ENCODE measurements at regions not wholly inside any gene's neighbourhood (a gene's known extent, or its start where the extent isn't known, plus 50 kb on each side); places are given as distances from the start of the nearest gene placed in this dataset.

DNA sequence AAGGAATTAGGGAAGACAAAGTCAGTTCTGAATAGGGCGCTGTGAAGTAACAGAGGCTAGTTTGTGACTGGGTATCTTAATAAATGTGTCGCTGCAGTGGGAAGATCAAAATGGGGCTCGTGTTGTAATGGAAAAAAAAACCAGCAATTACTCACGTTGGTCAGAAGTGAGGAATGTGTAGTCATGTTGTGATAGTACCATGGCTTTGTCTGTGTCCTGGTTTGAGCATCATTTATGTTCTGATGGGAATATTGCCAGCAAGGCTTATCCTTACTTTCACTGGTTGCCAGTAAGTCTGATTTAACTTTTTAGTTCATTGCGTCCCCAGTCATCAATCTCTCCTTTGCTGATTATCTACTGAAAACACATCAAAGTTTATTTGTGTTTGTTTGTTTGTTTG, 467.6 kb downstream of the NYAP2 start (continued):
- TF ChIP-seq, protein P1, sequence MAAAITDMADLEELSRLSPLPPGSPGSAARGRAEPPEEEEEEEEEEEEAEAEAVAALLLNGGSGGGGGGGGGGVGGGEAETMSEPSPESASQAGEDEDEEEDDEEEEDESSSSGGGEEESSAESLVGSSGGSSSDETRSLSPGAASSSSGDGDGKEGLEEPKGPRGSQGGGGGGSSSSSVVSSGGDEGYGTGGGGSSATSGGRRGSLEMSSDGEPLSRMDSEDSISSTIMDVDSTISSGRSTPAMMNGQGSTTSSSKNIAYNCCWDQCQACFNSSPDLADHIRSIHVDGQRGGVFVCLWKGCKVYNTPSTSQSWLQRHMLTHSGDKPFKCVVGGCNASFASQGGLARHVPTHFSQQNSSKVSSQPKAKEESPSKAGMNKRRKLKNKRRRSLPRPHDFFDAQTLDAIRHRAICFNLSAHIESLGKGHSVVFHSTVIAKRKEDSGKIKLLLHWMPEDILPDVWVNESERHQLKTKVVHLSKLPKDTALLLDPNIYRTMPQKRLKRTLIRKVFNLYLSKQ (tag by site-specific recombination; IDR thresholded peaks at IDR 0.05; ENCODE audit: borderline replicate concordance) = no peak
- TF ChIP-seq ZNF335 (tag by site-specific recombination; conservative IDR thresholded peaks at IDR 0.05) (no peak), ZNF426 (tag by site-specific recombination; IDR thresholded peaks at IDR 0.05) (no peak)

DNA sequence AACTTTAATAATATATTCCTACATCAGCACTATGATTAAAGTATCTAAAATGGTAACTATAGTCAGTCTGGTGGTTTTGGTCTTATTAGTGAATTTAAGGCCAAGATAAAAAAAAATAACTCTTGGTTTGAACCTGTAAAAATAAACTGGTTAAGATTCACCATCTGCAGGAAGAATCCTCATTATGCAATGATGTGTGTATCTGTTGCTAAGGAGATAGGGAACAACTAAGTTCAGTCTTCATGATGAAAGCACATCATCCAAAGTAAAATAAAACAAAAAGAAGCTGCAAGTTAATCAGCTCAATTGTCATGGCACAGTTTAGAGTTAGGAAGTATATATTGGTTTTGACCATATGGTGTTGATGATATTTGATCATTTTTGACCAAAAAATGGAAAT, 466.0 kb downstream of the NYAP2 start:
- Histone ChIP-seq H3K4me1 (ENCODE audit: control insufficient read depth, insufficient read depth, low read length) (no peaks in the 10 kb centered on the region), H3K36me3 (ENCODE audit: control insufficient read depth in 2 of 2, insufficient read depth in 1 of 2, low read length in 2 of 2) (no peaks in the 10 kb centered on the region), H3K9me3 (ENCODE audit: control insufficient read depth, insufficient read depth, low read depth, low read length) (no peaks in the 10 kb centered on the region), H3K4me3 (ENCODE audit: low read depth, low read length) (no peak overlapping the region), H3K27ac (ENCODE audit: extremely low read depth, low read depth, low read length) (no peak overlapping the region)
- ChIA-PET CTCF (no interaction called here), POLR2A (no interaction called here)
- TF ChIP-seq ZNF404 (tag by site-specific recombination; IDR thresholded peaks at IDR 0.05) (no peak), ZNF121 (tag by site-specific recombination; IDR thresholded peaks at IDR 0.05) (no peak), YY2 (tag by site-specific recombination; IDR thresholded peaks at IDR 0.05) (no peak), ZNF549 (tag by site-specific recombination; IDR thresholded peaks at IDR 0.05) (no peak), ZNF791 (tag by site-specific recombination; IDR thresholded peaks at IDR 0.05) (no peak), OVOL3 (tag by site-specific recombination; IDR thresholded peaks at IDR 0.05) (no peak), ZNF701 (tag by site-specific recombination; IDR thresholded peaks at IDR 0.05) (no peak)
- TF ChIP-seq, protein P2, sequence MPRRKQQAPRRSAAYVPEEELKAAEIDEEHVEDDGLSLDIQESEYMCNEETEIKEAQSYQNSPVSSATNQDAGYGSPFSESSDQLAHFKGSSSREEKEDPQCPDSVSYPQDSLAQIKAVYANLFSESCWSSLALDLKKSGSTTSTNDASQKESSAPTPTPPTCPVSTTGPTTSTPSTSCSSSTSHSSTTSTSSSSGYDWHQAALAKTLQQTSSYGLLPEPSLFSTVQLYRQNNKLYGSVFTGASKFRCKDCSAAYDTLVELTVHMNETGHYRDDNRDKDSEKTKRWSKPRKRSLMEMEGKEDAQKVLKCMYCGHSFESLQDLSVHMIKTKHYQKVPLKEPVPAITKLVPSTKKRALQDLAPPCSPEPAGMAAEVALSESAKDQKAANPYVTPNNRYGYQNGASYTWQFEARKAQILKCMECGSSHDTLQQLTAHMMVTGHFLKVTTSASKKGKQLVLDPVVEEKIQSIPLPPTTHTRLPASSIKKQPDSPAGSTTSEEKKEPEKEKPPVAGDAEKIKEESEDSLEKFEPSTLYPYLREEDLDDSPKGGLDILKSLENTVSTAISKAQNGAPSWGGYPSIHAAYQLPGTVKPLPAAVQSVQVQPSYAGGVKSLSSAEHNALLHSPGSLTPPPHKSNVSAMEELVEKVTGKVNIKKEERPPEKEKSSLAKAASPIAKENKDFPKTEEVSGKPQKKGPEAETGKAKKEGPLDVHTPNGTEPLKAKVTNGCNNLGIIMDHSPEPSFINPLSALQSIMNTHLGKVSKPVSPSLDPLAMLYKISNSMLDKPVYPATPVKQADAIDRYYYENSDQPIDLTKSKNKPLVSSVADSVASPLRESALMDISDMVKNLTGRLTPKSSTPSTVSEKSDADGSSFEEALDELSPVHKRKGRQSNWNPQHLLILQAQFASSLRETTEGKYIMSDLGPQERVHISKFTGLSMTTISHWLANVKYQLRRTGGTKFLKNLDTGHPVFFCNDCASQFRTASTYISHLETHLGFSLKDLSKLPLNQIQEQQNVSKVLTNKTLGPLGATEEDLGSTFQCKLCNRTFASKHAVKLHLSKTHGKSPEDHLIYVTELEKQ (tag by site-specific recombination; IDR thresholded peaks at IDR 0.05; ENCODE audit: borderline replicate concordance) = no peak

DNA sequence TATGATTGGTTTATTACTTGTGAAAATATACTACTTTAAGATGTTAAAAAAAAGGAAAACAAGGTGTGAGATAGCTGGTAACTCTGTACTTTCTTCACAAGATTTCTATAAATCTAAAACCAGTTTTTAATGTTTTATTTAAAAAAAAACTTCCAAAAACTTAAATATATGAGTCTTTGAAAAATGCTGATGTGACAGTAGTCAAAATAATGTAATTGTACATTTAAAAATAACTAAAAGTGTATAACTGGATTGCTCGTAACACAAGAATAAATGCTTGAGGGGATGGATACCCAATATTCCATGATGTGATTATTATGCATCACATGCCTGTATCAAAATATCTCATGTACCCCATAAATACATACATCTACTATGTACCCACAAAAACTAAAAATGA, 464.9 kb downstream of the NYAP2 start:
- POLR2A ChIA-PET = no interaction called here
- Histone ChIP-seq H3K27ac (ENCODE audit: extremely low read depth, low read depth, low read length) (no peak overlapping the region), H3K4me3 (ENCODE audit: low read depth, low read length) (no peak overlapping the region), H3K4me1 (ENCODE audit: control insufficient read depth, insufficient read depth, low read length) (no peaks in the 10 kb centered on the region), H3K36me3 (ENCODE audit: control insufficient read depth in 2 of 2, insufficient read depth in 1 of 2, low read length in 2 of 2) (no peaks in the 10 kb centered on the region), H3K9me3 (ENCODE audit: control insufficient read depth, insufficient read depth, low read depth, low read length) (no peaks in the 10 kb centered on the region)
- CTCF ChIA-PET = no interaction called here
- TF ChIP-seq ZNF768 (tag by site-specific recombination; IDR thresholded peaks at IDR 0.05) (no peak), ZXDB (tag by site-specific recombination; IDR thresholded peaks at IDR 0.05) (no peak), ZNF560 (tag by site-specific recombination; IDR thresholded peaks at IDR 0.05; ENCODE audit: borderline replicate concordance) (no peak), ZNF623 (tag by site-specific recombination; IDR thresholded peaks at IDR 0.05) (no peak), BCL11B (tag by site-specific recombination; IDR thresholded peaks at IDR 0.05; ENCODE audit: low read depth) (no peak), ZNF184 (tag by site-specific recombination; IDR thresholded peaks at IDR 0.05) (no peak), ZNF776 (tag by site-specific recombination; IDR thresholded peaks at IDR 0.05; ENCODE audit: borderline replicate concordance) (no peak)
- TF ChIP-seq, protein P3, sequence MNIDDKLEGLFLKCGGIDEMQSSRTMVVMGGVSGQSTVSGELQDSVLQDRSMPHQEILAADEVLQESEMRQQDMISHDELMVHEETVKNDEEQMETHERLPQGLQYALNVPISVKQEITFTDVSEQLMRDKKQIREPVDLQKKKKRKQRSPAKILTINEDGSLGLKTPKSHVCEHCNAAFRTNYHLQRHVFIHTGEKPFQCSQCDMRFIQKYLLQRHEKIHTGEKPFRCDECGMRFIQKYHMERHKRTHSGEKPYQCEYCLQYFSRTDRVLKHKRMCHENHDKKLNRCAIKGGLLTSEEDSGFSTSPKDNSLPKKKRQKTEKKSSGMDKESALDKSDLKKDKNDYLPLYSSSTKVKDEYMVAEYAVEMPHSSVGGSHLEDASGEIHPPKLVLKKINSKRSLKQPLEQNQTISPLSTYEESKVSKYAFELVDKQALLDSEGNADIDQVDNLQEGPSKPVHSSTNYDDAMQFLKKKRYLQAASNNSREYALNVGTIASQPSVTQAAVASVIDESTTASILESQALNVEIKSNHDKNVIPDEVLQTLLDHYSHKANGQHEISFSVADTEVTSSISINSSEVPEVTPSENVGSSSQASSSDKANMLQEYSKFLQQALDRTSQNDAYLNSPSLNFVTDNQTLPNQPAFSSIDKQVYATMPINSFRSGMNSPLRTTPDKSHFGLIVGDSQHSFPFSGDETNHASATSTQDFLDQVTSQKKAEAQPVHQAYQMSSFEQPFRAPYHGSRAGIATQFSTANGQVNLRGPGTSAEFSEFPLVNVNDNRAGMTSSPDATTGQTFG (tag by site-specific recombination; IDR thresholded peaks at IDR 0.05; ENCODE audit: borderline replicate concordance) = no peak
